ENCODE measurements at regions not wholly inside any gene's neighbourhood (a gene's known extent, or its start where the extent isn't known, plus 50 kb on each side); places are given as distances from the start of the nearest gene placed in this dataset.
"Not testable (repeated sequence)": the region's sequence is repeated elsewhere in the genome, so short reads cannot be mapped to it uniquely, and the experiment has no call there.

DNA sequence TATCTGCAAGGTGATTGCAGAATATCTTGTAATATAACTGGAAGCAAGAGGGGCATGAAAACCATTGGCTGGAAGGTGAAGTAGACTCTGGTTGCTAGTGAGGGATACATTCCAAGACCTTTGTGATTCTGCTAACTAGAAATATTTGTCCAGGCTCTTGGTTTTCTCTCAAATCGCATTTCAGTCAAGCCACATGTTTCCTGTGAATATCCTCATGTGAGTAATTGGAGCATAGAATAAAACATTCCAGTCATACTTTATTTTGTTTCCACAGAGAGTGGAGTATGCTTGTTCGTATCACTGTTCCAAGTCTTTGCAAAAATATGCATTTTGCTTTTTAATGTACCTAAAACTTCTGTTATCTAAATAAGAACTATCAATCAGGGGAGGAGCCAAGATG lies 850.0 kb downstream of the EPHA3 start:
- intact Hi-C loops (cut with DNase I; ENCODE audit: low total_unique reads), result no loop called here
- DNase-seq (ENCODE audit: low spot score in 2 of 2), result no peak
- no peak overlapping the region for H3K4me3 ChIP-seq (ENCODE audit: low read depth, poor library complexity, severe bottlenecking)
- TF ChIP-seq, protein P1, sequence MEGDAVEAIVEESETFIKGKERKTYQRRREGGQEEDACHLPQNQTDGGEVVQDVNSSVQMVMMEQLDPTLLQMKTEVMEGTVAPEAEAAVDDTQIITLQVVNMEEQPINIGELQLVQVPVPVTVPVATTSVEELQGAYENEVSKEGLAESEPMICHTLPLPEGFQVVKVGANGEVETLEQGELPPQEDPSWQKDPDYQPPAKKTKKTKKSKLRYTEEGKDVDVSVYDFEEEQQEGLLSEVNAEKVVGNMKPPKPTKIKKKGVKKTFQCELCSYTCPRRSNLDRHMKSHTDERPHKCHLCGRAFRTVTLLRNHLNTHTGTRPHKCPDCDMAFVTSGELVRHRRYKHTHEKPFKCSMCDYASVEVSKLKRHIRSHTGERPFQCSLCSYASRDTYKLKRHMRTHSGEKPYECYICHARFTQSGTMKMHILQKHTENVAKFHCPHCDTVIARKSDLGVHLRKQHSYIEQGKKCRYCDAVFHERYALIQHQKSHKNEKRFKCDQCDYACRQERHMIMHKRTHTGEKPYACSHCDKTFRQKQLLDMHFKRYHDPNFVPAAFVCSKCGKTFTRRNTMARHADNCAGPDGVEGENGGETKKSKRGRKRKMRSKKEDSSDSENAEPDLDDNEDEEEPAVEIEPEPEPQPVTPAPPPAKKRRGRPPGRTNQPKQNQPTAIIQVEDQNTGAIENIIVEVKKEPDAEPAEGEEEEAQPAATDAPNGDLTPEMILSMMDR (IDR thresholded peaks at IDR 0.05), result no peak
- TF ChIP-seq POLR2A (IDR thresholded peaks at IDR 0.05), result no peak
- WGBS, 2 donors, result 40 to 45% methylated on average over 2 of the region's 2 CpGs

DNA sequence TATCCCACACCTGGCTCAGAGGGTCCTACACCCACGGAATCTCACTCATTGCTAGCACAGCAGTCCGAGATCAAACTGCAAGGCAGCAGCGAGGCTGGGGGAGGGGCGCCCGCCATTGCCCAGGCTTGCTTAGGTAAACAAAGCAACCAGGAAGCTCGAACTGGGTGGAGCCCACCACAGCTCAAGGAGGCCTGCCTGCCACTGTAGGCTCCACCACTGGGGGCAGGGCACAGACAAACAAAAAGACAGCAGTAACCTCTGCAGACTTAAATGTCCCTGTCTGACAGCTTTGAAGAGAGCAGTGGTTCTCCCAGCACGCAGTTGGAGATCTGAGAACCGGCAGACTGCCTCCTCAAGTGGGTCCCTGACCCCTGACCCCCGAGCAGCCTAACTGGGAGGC lies 850.7 kb downstream of the EPHA3 start:
- H3K4me3 ChIP-seq (ENCODE audit: low read depth, poor library complexity, severe bottlenecking); DNase-seq (ENCODE audit: low spot score in 2 of 2); intact Hi-C loops (cut with DNase I; ENCODE audit: low total_unique reads): not testable (repeated sequence)
- 73 to 77% methylated on average over 9 of the region's 9 CpGs for WGBS, 2 donors

DNA sequence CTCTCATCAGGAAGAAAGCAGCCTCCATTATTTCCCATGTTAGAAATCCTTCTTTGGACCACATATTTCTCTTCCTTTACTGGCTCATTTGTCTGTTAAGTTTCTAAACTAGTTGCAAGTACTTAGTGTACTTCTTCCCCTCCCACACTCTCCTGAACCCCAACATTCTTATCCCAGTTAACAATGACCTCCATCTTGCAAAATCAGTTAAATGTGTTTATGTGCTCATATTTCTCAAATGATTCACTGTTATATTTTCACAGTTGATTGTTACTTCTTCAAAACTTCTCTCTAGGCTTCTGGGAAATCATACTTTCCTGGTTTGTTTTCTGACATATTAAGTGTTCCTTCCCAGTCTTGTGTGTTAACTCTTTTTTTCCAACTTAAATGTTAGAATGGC lies 856.9 kb downstream of the EPHA3 start:
- no peak overlapping the region for H3K4me3 ChIP-seq (ENCODE audit: low read depth, poor library complexity, severe bottlenecking)
- intact Hi-C loops (cut with DNase I; ENCODE audit: low total_unique reads), result no loop called here
- no peak for DNase-seq (ENCODE audit: low spot score in 2 of 2)
- TF ChIP-seq, protein P1 (IDR thresholded peaks at IDR 0.05), result no peak
- TF ChIP-seq POLR2A (IDR thresholded peaks at IDR 0.05), result no peak

DNA sequence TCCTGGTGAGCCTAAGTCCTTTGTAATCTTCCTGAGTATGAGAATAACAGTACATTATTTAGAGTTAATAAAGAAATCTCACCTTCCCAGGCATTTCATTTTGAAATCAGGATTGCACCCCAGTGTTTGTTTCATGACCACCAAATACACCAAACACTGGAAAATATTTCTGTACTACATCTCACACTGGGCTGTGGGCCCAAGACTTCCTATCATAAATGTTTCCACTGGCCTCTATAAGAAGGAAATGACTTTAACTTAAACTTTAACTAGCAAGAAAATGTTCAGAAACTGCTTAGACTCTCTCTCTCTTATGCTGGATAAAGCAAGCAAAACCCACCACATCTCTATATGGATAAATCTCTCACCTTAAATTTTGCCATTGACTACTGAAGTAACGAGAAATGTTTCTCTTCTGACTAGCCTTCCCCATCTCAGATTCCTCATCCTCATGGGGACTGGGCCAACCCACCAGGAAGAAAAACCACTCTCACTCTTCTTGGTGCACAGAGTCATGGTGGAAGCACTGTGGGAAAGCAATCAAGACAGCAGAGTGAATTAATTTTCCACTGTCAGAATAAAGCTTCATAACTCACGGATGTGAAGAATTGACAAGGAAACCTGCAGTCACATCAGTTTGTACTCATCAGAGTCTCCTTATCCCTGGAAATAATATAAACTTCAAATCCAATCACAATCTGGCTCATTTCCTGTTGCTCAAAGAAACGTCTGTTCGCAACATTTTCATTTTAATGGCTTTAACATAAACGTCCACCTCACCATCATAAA lies 859.6 kb downstream of the EPHA3 start:
- no peak for TF ChIP-seq POLR2A (IDR thresholded peaks at IDR 0.05)
- TF ChIP-seq, protein P1 (IDR thresholded peaks at IDR 0.05), result no peak
- intact Hi-C loops (cut with DNase I; ENCODE audit: low total_unique reads), result no loop called here
- DNase-seq (ENCODE audit: low spot score in 2 of 2), result no peak
- no peak overlapping the region for H3K4me3 ChIP-seq (ENCODE audit: low read depth, poor library complexity, severe bottlenecking)
- 68 to 71% methylated on average over 5 of the region's 5 CpGs for WGBS, 2 donors

DNA sequence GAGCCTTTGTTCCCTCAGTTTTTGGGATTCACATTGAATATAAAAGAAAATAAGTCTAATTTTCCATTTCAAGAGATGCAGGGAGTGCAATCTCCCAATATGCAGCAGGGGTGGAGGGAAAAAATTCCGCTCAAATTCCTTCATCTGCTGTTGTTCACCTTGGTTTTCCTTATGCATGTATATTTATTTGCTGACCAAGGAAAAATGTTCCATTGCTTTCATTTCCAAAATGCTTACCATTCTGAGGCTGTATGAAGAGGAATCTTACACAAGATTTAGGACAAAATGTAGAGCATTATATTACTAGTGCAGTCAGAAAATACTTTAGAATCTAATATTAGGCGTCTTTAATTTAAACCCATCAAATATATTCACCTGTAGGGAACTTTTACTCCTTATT lies 863.9 kb downstream of the EPHA3 start:
- WGBS, 2 donors, result 86 to 88% methylated on average over 2 of the region's 2 CpGs
- DNase-seq (ENCODE audit: low spot score in 2 of 2), result no peak
- intact Hi-C loops (cut with DNase I; ENCODE audit: low total_unique reads), result no loop called here
- TF ChIP-seq POLR2A (IDR thresholded peaks at IDR 0.05), result no peak
- TF ChIP-seq, protein P1 (IDR thresholded peaks at IDR 0.05), result no peak
- no peak overlapping the region for H3K4me3 ChIP-seq (ENCODE audit: low read depth, poor library complexity, severe bottlenecking)

DNA sequence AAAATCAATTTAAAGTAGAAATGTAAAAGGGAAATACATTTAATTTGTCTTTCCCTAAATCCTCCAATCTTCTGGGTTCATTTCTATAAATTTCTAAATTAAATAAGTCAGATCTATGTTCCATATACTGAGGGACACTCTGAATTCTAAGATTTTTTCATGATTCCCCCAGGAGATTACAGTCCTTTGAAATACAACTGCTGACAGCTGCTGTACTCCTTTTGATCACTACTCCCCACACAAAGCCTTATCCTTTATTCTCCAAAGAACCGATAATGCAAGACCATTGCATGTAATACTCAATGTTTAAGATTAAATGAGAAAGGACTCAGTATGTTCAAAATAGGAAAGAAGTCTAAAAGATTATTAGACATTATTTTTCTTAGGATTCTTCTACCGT lies 865.7 kb downstream of the EPHA3 start:
- 75 to 84% methylated on average over 2 of the region's 2 CpGs for WGBS, 2 donors
- intact Hi-C loops (cut with DNase I; ENCODE audit: low total_unique reads), result no loop called here
- DNase-seq (ENCODE audit: low spot score in 2 of 2), result no peak
- H3K4me3 ChIP-seq (ENCODE audit: low read depth, poor library complexity, severe bottlenecking), result no peak overlapping the region
- TF ChIP-seq, protein P1 (IDR thresholded peaks at IDR 0.05), result no peak
- TF ChIP-seq POLR2A (IDR thresholded peaks at IDR 0.05), result no peak
